HG03342 (cell line): ENCODE measurements at regions not wholly inside any gene's neighbourhood (a gene's known extent, or its start where the extent isn't known, plus 50 kb on each side); places are given as distances from the start of the nearest gene placed in this dataset.

Experiments
- ATAC-seq: cut with Tn5 transposase; IDR thresholded peaks from one replicate; pipeline ENCODE4 v1.9.1; 2021; ENCODE audit warnings: mild to moderate bottlenecking, moderate library complexity; ENCODE audit not compliant: unreplicated experiment

- ATAC-seq: no peak
These were observed 133.1 kb upstream of the SPDL1 start for GRCh38 chr5:169450464-169450863.

- ATAC-seq: no peak
These were observed 134.7 kb upstream of the SPDL1 start for GRCh38 chr5:169448826-169449225.

GRCh38 chr5:169445191-169445590, 138.4 kb upstream of the SPDL1 start:
- ATAC-seq: no peak

- ATAC-seq: no peak
These were observed 140.4 kb upstream of the SPDL1 start for GRCh38 chr5:169442913-169443784.

GRCh38 chr5:169442403-169442874, 141.1 kb upstream of the SPDL1 start:
- no peak for ATAC-seq

GRCh38 chr5:169440107-169440705, 139.3 kb upstream of the SLIT3 start:
- ATAC-seq: no peak

- ATAC-seq: no peak
These were observed 138.4 kb upstream of the SLIT3 start for GRCh38 chr5:169439362-169439761.

GRCh38 chr5:169435506-169436229, 134.7 kb upstream of the SLIT3 start:
- no peak for ATAC-seq

GRCh38 chr5:169433221-169433651, 132.3 kb upstream of the SLIT3 start:
- ATAC-seq: no peak

GRCh38 chr5:169431386-169431785, 130.4 kb upstream of the SLIT3 start:
- ATAC-seq: no peak

GRCh38 chr5:169430671-169431070, 129.7 kb upstream of the SLIT3 start:
- ATAC-seq: no peak

- ATAC-seq: no peak
These were observed 128.1 kb upstream of the SLIT3 start for GRCh38 chr5:169429044-169429443.

- ATAC-seq: no peak
These were observed 125.8 kb upstream of the SLIT3 start for GRCh38 chr5:169426784-169427183.

- no peak for ATAC-seq
These were observed 123.9 kb upstream of the SLIT3 start for GRCh38 chr5:169424670-169425378.

- ATAC-seq: no peak
These were observed 123.3 kb upstream of the SLIT3 start for GRCh38 chr5:169424279-169424655.

- no peak for ATAC-seq
These were observed 122.8 kb upstream of the SLIT3 start for GRCh38 chr5:169423580-169424278.

GRCh38 chr5:169422087-169422486, 121.1 kb upstream of the SLIT3 start:
- no peak for ATAC-seq

GRCh38 chr5:169421677-169422076, 120.7 kb upstream of the SLIT3 start:
- no peak for ATAC-seq

GRCh38 chr5:169417676-169418075, 116.7 kb upstream of the SLIT3 start:
- ATAC-seq: no peak

GRCh38 chr5:169416583-169417196, 115.8 kb upstream of the SLIT3 start:
- ATAC-seq: peak; percentile 93
